Tongue (tissue), 1 donor: ENCODE measurements at regions not wholly inside any gene's neighbourhood (a gene's known extent, or its start where the extent isn't known, plus 50 kb on each side); places are given as distances from the start of the nearest gene placed in this dataset.

ENCODE experiments used
- DNase-seq: peaks from one replicate; pipeline ENCODE4 v3.0.0-alpha.2; 2015

GRCh38 chr14:29042551-29042950 lies 276.0 kb downstream of the FOXG1 start:
- peak; percentile 15 for DNase-seq

- peak; percentile 25 for DNase-seq
These were observed 277.1 kb downstream of the FOXG1 start for GRCh38 chr14:29043737-29044136.

DNA sequence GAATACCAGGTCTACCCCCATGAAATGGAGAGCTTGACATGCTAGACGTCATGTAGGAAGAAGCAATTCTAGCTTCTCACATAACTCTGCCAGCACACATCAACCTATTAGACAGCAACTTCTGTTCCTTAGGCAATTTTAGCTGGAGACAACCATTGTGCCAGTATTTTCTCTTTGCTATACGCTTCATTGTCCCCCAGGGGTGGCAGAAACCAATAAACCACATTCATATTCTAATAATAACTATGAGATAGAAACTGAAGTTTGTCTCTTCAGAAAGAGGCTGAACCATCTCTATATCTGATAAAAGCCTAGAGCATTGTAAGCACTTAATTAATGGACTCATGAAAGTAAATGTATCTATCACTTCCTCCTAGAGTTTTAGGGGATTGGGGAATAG lies 278.6 kb downstream of the FOXG1 start:
- no peak for DNase-seq

GRCh38 chr14:29054119-29054518 lies 287.5 kb downstream of the FOXG1 start:
- DNase-seq, result no peak

DNA sequence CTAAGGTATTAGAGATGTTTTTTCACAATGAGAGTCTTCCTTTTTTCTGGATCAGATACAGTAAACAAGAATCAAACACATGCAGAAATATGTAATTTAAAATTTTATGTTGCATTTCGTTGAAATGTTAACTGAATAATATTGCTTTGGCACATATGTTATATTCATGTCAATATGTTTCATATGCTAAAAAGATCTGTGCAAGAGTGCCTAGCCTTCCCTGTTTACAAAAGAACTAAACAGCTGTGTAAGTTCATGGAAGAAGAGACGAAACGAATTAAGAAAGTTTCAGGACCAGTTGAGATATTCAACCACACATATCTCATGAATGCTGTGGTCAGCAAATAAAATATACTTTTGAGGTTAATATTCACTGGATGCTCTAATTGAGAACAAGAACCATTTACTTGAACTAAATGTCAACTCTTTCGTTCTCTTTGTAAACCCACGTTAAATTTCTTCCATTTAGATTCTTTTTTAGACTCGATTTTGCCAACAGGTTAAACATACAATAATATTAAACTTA lies 289.5 kb downstream of the FOXG1 start:
- DNase-seq, result no peak

GRCh38 chr14:29061702-29062101 lies 295.1 kb downstream of the FOXG1 start:
- no peak for DNase-seq

- DNase-seq, result no peak
These were observed 295.9 kb downstream of the FOXG1 start for GRCh38 chr14:29062466-29062865.

DNA sequence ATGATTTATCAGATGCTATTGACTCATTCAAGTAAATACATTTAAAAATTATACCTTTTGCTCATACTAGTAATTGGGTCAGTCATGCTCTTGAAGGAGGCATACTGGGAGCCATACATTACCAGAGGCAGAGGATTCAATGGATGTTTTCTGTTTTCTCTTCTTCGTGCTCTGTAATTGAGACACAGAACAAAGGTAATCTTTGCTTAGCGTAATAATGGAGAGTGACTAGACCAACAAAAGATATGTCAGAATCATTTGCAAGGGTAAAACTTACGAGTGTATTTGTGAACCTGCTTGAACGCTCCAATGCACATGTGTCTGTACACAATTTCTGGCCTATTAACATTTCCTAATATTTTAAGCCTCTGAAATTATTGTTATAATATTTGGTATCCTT lies 296.4 kb downstream of the FOXG1 start:
- DNase-seq, result no peak

DNA sequence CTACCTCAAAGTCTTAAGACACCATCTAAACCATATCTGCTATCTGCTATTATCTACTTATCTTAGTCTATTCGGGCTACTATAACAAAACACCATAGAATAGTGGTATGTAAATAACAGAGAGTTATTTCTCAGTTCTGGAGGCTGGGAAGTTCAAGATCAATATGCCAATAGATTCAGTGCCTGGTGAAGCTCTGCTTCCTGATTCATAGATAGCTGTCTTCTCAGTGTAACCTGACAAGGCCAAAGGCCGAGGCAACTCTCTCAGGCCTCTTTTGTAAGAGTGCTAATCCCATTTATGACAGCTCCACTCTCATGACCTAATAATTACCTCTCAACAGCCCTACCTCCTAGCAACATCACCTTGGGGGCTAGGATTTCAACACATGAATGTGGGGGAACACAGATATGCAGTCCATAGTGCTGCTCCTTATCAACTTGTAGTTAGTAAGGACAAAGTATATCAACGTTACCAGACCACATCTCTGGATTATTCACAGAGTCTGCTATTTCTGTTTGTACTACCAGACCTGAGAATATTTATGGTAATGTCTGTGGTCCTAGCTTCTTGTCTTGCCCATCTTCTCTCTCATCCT lies 297.8 kb downstream of the FOXG1 start:
- DNase-seq, result no peak

- DNase-seq, result no peak
These were observed 302.6 kb downstream of the FOXG1 start for GRCh38 chr14:29069228-29069627.

GRCh38 chr14:29075761-29076160 lies 309.2 kb downstream of the FOXG1 start:
- DNase-seq, result no peak

GRCh38 chr14:29077916-29078315 lies 311.3 kb downstream of the FOXG1 start:
- no peak for DNase-seq

DNA sequence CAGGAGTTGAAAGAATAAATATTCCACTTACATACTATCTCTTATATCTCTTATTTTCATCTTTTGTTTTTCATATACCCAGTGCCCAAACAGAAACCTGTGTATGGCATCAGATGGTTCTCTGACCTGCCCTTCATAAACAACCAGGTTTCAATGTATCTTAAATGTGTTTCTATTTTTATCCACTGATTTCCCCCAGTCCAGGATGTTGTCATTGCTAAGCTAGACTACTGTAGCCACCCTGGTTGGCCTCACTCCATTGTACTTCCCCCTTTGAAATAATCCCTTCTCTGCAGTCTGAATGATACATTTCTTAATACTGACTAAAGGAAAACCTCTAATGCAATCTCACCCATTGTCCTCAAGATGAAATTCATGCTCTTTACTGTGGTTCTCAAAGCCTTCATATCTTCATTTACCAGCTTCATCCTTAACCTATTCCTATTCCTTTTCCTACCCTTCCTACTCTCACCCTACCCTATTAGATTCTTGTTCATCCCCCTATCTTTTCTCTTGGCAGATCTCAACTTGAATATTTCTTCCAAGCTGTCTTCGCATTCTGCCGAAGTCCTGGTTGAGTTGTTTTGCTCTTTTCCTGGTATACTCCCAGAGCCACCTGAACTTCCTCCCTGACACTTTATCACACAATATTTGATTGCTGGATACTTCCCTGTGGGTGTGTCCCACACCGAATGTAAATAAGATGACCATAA lies 312.4 kb downstream of the FOXG1 start:
- no peak for DNase-seq

DNA sequence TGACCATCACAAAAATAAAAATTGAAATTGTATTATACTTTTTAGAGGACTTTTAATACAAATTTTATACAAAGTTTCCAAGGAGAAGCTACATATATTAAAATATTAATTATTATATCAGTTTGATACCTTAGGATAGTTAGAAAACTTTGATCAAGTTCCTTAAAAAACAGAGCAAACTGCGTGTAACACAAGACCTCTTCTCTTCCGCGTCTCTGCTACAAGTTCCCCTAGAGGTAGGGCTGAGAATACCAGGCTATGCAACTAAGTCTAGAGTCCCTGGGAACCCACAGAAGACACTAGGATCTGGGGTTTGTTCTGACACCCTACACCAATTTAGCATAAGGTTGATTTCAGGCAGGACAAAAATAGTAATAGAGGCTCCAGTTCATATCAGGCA lies 319.0 kb downstream of the FOXG1 start:
- no peak for DNase-seq

DNA sequence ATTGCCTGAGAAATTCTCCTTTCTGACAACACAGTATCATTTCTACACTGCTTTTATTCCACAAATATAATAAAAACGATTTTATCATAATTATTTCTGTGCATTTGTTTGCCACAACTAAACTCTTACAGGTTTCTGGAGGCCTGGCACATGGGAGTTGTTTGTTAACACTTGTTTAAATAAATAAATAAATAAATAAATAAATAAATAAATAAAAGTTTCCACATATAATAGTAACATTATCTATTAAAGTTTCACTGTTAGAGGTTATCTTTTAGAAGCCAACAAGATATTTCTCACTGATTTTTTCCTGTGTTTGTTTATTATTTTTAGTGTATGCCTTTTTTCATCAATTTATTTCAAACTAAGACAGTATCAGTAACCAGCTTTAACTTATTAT lies 323.3 kb downstream of the FOXG1 start:
- DNase-seq, result no peak

DNA sequence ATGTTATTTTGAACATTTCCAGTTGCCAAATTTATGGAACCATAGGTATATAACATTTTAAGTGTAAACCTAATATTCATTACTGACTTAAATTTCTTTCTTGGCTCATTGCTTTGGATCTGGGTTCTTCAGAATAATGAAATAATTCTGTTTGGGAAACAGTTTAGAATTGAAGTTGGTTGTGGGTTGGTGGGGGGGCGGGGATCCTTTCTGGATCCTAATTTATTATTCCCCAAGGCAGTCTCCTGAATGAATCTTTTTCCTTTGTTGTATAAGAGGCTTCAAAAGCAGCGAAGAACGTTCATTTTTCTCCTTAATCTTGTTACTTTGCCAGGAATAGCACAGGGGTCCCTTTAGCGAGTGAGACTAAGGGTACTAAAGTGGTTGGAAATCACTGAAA lies 325.5 kb downstream of the FOXG1 start:
- no peak for DNase-seq

- no peak for DNase-seq
These were observed 330.9 kb downstream of the FOXG1 start for GRCh38 chr14:29097476-29097875.

DNA sequence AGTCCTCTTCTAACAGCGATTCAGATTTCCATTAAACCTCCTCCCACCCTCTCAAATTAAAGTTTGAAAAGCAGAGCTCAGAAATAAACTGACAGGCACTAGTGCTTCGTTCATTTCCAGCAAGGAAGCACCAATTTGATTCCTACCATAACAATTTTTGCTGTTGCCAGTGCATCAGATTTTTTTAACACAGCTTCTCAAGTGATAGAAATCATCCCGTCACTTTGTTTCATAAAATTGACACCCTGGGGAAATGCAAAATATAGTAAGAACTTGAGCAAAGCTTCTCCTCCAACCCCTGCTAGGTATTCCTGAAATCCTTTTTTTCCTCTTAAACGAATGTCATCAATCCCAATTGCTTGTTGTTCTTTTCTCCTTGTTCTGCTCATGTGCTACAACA lies 332.1 kb downstream of the FOXG1 start:
- no peak for DNase-seq

- DNase-seq, result no peak
These were observed 335.7 kb downstream of the FOXG1 start for GRCh38 chr14:29102266-29102665.

GRCh38 chr14:29102996-29103395 lies 336.4 kb downstream of the FOXG1 start:
- no peak for DNase-seq

DNA sequence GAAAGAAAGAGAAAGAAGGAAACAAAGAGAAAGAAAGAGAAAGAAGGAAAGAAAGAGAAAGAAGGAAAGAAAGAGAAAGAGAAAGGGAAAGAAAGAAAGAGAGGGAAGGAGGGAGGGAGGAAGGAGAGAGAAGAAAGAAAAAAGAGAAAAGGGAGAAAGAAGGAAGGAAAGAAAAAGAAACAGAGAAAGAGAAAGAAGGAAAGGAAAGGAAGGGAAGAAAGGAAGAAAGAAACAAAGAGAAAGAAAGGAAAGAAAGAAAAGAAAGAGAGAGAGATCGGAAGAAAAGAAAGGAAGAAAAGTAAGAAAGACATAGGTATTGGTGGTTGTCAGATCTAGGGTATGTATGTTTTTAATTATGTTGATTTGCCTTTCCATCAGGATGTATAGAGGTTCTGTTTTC lies 342.3 kb downstream of the FOXG1 start:
- no peak for DNase-seq

DNA sequence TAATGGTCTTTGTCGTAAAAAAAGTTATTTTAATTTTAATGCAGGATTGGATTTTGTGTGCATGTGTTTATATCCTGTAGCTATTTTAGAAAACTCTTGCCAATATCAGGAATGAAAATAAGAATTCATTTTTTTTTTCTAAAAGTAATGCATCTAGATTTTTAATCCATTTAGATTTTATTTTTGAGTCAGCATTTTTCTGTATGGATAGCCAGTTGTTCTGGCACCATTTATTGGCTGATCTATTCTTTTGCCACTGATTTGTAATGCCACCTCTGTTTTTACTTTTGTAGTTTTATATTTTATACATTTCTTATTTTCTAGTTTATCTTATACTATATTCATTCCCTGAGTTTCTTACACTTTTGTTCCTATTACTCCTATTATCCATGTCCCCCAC lies 343.0 kb downstream of the FOXG1 start:
- no peak for DNase-seq

DNA sequence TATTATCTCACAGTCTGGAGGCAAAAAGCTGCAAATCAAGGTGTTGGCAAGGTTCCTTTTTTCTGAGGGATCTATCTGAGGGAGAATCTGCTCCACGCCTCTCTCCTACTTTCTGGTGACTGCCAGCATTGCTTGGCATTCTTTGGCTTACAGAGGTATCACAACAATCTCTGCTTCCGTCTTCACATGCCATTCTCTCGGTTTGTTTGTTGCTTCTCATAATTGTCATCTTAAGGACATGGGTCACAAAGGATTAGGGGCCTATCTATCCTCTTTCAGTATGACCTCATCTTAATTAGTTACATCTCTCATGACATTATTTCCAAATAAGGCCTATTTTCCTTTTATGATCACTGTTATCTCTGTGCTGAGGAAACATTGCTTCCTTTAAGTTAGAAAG lies 345.0 kb downstream of the FOXG1 start:
- DNase-seq, result no peak

GRCh38 chr14:29123017-29123416 lies 356.4 kb downstream of the FOXG1 start:
- DNase-seq, result no peak
